SU-DHL-6 (cell line): ENCODE measurements at regions not wholly inside any gene's neighbourhood (a gene's known extent, or its start where the extent isn't known, plus 50 kb on each side); places are given as distances from the start of the nearest gene placed in this dataset.

Experiments used
- EZH2phosphoT487 ChIP-seq: fragments of 200-600 bp; sonication (generic), shearing (Covaris generic); conservative IDR thresholded peaks from 2 replicates; pipeline ENCODE4 v1.6.1; 2018; ENCODE audit warnings: mild to moderate bottlenecking, antibody characterized with exemption, low read length, moderate library complexity, mixed read lengths
- TF ChIP-seq, protein P1 (sequence below): fragments of 200-600 bp; sonication (generic); IDR thresholded peaks from one replicate; pipeline ENCODE4 v1.5.1; 2017; ENCODE audit warnings: antibody characterized with exemption, mild to moderate bottlenecking, low read length, moderate library complexity; ENCODE audit not compliant: insufficient read depth, poor library complexity, severe bottlenecking

GRCh38 chr2:146108993-146109392 is 1589.1 kb upstream of the ZEB2 start:
- TF ChIP-seq, protein P1, sequence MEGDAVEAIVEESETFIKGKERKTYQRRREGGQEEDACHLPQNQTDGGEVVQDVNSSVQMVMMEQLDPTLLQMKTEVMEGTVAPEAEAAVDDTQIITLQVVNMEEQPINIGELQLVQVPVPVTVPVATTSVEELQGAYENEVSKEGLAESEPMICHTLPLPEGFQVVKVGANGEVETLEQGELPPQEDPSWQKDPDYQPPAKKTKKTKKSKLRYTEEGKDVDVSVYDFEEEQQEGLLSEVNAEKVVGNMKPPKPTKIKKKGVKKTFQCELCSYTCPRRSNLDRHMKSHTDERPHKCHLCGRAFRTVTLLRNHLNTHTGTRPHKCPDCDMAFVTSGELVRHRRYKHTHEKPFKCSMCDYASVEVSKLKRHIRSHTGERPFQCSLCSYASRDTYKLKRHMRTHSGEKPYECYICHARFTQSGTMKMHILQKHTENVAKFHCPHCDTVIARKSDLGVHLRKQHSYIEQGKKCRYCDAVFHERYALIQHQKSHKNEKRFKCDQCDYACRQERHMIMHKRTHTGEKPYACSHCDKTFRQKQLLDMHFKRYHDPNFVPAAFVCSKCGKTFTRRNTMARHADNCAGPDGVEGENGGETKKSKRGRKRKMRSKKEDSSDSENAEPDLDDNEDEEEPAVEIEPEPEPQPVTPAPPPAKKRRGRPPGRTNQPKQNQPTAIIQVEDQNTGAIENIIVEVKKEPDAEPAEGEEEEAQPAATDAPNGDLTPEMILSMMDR: no peak
- no peak for TF ChIP-seq EZH2phosphoT487
